PC-9 (cell line): ENCODE measurements at regions not wholly inside any gene's neighbourhood (a gene's known extent, or its start where the extent isn't known, plus 50 kb on each side); places are given as distances from the start of the nearest gene placed in this dataset.

ENCODE experiments used
- EZH2 ChIP-seq: fragments of 200-600 bp; sonication (generic); IDR thresholded peaks from 2 replicates; pipeline ENCODE4 v1.8.0; 2017; ENCODE audit warnings: antibody characterized with exemption, low read depth
- TF ChIP-seq, protein P1 (sequence below): fragments of 200-600 bp; sonication (generic); conservative IDR thresholded peaks from 2 replicates; pipeline ENCODE4 v1.6.1; 2017; ENCODE audit warnings: mixed run types, antibody characterized with exemption, mild to moderate bottlenecking, moderate library complexity

DNA sequence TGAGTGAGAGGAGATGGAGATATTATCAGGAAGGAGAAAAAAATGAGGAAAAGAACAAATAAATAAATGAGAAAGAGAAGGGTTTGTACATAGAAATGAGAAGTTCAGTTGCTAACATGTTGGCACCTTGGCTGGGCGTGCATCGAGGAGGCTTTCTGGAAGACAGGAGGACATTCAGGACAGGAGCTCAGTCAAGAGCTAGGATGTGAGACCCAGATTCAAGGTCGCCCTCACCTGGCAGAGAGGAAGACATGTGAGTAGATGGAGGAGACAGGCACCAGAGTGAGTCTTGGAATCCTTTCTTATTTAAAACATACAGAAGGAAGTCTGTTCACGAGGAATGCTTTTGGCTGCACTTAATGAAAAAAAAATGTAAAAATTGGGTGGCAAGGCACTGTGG is 640.9 kb downstream of the NPHP4 start:
- TF ChIP-seq, protein P1, sequence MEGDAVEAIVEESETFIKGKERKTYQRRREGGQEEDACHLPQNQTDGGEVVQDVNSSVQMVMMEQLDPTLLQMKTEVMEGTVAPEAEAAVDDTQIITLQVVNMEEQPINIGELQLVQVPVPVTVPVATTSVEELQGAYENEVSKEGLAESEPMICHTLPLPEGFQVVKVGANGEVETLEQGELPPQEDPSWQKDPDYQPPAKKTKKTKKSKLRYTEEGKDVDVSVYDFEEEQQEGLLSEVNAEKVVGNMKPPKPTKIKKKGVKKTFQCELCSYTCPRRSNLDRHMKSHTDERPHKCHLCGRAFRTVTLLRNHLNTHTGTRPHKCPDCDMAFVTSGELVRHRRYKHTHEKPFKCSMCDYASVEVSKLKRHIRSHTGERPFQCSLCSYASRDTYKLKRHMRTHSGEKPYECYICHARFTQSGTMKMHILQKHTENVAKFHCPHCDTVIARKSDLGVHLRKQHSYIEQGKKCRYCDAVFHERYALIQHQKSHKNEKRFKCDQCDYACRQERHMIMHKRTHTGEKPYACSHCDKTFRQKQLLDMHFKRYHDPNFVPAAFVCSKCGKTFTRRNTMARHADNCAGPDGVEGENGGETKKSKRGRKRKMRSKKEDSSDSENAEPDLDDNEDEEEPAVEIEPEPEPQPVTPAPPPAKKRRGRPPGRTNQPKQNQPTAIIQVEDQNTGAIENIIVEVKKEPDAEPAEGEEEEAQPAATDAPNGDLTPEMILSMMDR: no peak
- no peak for TF ChIP-seq EZH2
